ENCODE measurements at regions not wholly inside any gene's neighbourhood (a gene's known extent, or its start where the extent isn't known, plus 50 kb on each side); places are given as distances from the start of the nearest gene placed in this dataset.
"Not testable (repeated sequence)": the region's sequence is repeated elsewhere in the genome, so short reads cannot be mapped to it uniquely, and the experiment has no call there.

DNA sequence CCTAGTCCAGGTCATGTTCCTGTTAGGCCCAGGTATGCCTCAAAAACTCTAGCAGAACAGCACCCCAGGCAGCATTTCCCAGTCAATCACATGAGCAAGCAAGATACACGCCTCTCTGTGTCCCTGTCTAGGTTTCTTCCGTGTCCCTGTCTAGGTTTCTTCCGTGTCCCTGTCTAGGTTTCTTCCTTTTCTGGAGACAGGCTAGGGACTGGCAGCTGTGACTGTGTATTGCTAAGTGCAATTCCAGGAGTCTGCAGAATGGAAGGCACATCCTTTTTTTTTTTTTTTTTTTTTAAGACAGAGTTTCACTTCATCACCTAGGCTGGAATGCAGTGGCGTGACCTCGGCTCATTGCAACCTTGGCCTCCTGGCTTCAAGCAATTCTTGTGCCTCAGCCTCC lies 77.6 kb downstream of the SETD4 start:
- DNase-seq (ENCODE audit: low read depth) = no peak

DNA sequence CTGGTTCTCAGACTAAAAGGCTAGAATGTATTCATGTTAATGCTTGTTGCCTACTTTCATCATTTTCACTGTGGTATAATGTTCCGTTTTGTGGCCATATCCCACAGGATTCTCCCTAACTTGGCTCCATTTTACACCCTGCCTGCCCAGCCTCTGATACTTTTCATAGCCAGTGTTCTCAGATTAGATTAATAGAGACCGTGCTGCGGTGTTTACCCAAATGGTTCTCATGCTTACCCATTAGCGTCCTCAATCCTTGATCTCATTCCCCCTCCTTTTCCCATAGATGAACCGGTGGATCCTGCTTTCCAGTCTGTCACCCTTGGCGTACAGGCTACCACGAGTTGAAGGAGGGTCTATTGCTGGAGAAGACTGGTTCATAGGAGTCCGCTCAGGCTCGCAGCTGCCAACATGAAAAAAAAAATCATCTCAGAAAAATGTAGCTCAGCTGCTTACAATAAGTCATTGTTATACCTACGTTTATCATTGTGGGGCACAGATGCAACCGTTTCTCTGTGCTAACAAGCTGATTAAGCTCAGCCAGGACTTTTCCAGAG lies 78.7 kb downstream of the SETD4 start:
- DNase-seq (ENCODE audit: low read depth) = no peak

GRCh38 chr21:35980821-35981220 lies 79.5 kb downstream of the SETD4 start:
- DNase-seq (ENCODE audit: low read depth) = no peak

DNA sequence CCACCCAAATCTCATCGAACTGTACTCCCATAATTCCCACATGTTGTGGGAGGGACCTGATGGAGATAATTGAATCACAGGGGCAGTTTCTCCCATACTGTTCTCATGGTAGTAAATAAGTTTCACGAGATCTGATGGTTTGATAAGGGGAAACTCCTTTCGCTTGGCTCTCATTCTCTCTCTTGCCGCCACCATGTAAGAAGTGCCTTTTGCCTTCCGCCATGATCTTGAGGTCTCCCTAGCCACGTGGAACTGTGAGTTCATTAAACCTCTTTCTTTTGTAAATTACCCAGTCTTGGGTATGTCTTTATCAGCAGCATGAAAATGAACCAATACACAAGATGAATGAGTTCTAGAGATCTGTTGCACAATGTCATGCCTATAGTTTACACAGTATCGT lies 82.5 kb downstream of the SETD4 start:
- not testable (repeated sequence) for DNase-seq (ENCODE audit: low read depth)

- no peak for DNase-seq (ENCODE audit: low read depth)
Measured at GRCh38 chr21:35976929-35977328, 83.4 kb downstream of the SETD4 start.

- DNase-seq (ENCODE audit: low read depth) = no peak
Measured at GRCh38 chr21:35976481-35976880, 83.8 kb downstream of the SETD4 start.

DNA sequence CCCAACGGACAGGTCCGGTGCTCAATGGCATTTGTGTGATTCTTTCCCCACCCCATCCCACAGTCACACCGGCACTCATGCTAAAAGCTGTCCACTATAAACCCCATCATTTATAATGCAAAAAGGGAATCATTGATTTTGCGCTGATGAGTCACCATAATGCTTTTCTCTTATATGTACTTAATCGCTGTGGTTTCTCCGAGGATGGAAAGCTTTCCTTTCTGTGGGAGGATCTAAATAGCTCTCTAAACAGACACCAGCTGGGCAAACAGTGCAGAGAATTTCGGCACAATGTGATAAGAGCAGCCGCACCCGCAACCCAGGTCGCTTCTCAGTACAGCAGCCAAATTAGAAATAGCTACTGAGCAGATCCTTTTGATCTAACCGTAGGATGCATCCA lies 85.6 kb downstream of the SETD4 start:
- no peak for DNase-seq (ENCODE audit: low read depth)

DNA sequence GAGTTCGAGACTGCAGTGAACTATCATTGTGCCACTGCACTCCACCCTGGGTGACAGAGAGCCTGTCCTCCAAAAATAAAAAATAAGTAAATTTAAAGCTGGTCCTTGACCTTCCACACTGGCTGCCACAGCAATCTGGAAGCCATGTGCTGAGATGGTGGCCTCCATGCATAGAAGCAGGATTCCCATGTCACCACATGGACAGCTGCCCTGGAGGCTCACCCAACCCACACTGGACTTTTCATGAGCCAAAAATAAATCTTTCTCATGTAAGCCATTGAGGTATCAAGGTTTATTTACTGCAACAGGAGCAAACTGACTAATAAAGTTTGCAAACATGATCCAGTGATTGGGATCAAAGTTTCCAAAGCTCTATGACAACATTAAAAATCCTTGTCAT lies 88.5 kb downstream of the SETD4 start:
- DNase-seq (ENCODE audit: low read depth) = no peak

GRCh38 chr21:35969281-35969680 lies 91.0 kb downstream of the SETD4 start:
- no peak for DNase-seq (ENCODE audit: low read depth)

- DNase-seq (ENCODE audit: low read depth) = no peak
Measured at GRCh38 chr21:35968564-35968963, 91.8 kb downstream of the SETD4 start.

DNA sequence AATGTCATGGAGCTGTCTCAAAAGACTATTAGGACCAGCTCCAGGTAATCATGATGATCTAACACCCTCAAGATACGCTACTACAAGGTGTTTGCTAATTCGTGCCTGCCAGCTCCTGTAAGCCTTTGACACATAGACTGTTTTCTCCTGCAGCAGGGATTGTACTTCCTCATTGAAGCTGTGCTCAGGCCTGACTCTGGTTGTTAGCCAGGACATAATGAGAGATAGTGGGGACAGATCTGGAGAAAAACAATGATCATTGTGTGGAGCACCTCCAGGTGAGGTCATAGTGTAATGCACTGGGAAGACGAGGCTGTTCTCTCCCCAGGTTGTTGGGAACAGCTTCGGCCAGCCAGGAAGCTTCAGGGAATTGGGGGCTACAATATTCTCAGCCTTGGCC lies 94.6 kb downstream of the SETD4 start:
- DNase-seq (ENCODE audit: low read depth) = no peak

DNA sequence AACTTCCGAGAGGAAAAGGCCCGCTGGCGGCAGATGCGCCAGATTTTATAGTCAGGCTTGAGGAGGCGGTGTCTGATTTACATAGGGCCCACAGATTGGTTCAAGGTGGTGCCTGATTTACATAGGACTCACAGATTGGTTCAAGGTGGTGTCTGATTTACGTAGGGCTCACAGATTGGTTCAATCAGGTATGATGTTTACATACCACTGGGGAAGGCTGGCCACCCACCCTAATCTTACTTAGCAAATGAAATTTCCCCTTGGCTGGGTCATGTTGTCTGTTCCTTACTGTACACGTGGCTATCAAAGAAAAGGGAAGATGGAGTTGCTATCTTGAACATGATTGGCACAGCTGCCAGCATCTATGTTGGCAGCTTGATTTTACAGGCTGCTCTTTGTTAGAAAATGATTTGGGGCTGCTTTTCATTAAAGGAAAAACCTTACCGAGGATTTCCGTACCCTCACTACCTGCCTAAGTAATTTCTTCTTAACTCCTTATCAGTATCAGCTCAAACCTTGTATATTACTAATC lies 96.3 kb downstream of the SETD4 start:
- DNase-seq (ENCODE audit: low read depth) = no peak

- DNase-seq (ENCODE audit: low read depth) = no peak
Measured at GRCh38 chr21:35962917-35963316, 97.4 kb downstream of the SETD4 start.

DNA sequence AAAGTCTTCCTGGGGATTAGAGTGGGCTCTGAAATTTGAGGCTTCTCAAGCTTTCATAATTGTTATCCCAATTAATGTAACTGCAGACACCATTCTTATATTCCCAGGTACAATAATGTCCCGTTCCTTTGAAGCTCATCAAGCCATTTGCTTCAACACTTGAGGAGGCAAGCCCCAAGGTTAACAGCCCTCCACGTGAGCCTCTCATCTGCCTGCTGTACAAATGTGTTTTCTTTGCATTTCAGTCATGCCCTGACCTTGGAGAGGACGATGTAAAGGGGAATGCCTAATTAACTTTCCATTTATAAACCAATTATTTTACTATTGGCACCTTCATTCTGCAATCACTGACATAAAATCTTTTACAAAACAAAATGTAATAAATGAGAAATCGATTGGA lies 106.3 kb downstream of the SETD4 start:
- no peak for DNase-seq (ENCODE audit: low read depth)

DNA sequence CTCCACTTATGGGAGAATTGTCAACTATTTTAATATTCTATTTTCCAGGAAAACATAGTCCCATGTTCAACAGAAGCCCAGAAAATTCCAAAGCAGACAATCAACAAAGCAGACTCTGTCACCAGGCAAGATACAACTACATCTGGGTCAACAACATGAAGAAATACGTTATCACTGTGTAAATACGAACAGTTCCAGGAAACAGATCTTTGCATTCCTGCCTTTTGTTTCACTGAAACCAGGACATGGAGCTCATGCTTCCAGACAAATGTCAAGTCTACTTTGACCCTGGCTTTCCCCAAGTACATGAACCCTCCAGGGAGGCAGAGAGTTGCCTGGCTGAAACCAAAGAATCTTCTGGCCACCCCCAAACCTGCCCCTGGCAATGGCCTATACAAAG lies 106.7 kb downstream of the SETD4 start:
- DNase-seq (ENCODE audit: low read depth) = no peak

- DNase-seq (ENCODE audit: low read depth) = no peak
Measured at GRCh38 chr21:35952651-35953340, 107.5 kb downstream of the SETD4 start.

GRCh38 chr21:35948982-35949381 lies 111.3 kb downstream of the SETD4 start:
- no peak for DNase-seq (ENCODE audit: low read depth)

- no peak for DNase-seq (ENCODE audit: low read depth)
Measured at GRCh38 chr21:35945089-35945671, 115.1 kb downstream of the SETD4 start.

GRCh38 chr21:35943752-35944151 lies 116.6 kb downstream of the SETD4 start:
- DNase-seq (ENCODE audit: low read depth) = no peak

GRCh38 chr21:35942211-35943144 lies 117.8 kb downstream of the SETD4 start:
- DNase-seq (ENCODE audit: low read depth) = no peak

DNA sequence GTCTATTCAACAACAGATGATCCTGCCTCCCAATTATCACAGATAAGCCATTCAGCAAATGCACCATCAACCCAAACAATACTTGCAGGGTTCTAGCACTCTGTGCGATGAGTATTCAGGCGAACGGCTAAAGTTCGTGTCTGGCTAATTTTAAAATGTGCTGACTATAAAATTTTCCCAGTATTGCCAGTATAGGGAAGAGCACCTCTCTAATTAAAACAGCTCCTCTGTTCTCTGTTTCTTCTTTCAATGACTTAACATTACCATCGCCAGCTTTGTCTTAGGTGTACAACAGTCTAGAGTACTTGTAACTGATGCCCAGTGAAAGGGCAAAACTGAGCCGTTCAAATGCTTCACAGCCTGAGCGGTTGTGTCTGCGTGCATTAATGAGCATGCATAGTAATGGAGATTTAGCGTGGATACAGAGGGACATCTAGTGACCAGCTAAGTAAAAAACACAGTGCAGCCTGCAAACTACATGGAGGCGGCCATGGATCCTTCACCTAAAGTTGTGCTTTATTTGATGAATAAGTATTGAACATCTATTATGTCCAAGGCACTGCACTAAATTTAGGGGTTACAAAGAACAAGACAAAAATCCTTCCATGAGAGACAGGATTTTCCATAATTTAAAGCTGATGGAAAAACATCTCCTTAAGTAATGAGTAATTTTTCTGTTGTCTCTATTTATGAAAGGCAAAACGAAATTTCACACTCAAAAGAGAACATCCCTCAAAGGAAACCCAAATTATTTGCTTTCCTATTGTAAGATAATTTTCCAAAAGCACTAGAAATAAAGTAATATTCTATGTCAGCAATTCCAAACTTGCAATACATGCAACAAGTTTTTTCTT lies 120.0 kb downstream of the SETD4 start:
- no peak for DNase-seq (ENCODE audit: low read depth)

DNA sequence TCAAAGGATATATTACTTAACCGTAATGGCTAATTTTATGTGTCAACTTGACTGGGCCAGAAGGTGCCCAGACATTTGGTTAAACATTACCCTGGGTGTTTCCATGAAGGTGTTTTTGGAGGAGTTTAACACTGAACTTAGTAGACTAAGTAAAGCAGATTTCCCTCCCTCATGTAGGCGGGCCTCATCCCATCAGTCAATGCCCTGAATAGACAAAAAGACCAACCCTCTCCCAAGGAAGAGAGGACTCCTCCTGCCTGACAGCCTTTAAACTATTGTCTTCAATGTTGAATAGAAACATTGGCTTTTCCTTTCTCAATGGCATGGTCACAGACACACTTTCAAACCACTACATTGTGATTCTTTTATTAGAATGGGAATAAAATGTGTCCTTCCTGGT lies 121.9 kb downstream of the SETD4 start:
- no peak for DNase-seq (ENCODE audit: low read depth)

Measured in activated T-helper 1 cell treated with Interleukin-2 at 50 U/mL for 16 hours (primary cell).